COLO668 (cell line): ENCODE measurements at regions not wholly inside any gene's neighbourhood (a gene's known extent, or its start where the extent isn't known, plus 50 kb on each side); places are given as distances from the start of the nearest gene placed in this dataset.
"Not testable (repeated sequence)": the region's sequence is repeated elsewhere in the genome, so short reads cannot be mapped to it uniquely, and the experiment has no call there.

Experiments
- DNase-seq: peaks from one replicate; lab custom pipeline; 2025; ENCODE audit not compliant: unreplicated experiment; lab: John Stamatoyannopoulos, UW

DNA sequence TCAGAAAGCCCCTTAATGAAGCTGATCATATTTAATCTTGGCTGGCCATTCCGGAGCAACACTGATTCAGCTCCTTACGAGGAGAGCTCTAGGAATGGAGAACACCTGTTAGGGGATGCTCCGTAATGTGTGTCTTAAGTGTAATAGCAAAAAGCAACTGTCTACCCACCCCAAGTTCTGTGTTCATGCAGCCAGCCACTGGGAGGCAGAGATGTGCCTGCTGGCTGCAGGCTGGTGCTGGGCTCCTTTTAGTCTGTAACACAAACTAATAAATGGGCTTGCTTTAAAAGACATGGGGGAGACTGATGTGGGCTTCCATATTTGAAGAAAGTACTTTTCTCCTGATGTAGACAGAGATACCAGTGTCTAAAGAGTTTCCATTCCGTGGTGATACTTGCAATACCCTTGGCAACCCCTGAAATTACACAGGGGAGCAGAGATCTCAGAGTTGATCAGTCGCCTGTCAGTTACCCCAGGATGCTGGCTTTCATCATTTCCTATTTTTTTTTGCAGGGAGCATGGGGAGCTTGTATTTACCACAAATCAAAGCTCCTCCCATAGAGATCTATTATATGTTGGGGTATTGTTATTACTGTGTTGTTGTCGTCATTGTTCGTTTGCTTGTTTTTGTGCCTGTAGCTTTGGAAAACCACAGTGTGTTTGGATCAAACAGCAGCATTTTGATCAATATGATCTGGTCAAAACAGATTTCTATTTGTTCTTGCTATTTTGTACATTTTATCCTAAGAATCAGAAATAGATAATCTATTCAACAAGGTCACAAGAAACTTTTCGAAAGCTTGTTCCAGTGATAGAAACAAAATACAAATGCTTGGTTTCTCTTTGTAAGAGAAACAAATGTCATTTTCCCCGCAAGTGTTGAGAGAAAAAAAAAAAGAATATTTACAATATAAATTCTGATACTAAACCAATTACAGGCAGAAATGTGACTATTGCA, 65.8 kb downstream of the MTX3 start:
- DNase-seq: no peak

DNA sequence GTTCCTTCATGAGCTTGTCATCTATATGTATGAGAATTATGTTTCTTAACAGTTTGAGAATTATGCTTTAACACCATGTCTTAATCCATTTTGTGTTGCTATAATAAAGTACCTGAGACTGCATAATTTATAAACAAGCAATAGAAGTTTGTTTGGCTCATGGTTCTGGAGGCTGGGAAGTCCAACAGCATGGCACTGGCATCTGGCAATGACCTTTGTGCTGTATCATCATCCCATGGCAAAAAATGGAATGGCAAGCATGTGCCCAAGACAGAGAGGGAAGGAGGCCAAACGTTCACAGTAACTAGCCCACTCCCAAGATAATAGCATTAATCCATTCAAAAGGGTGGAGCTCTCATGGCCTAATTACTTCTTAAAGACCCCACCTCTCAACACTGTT, 67.6 kb downstream of the MTX3 start:
- no peak for DNase-seq

- no peak for DNase-seq
These were observed 68.4 kb downstream of the MTX3 start for GRCh38 chr5:79922626-79923025.

GRCh38 chr5:79907452-79907851, 83.6 kb downstream of the MTX3 start:
- not testable (repeated sequence) for DNase-seq

DNA sequence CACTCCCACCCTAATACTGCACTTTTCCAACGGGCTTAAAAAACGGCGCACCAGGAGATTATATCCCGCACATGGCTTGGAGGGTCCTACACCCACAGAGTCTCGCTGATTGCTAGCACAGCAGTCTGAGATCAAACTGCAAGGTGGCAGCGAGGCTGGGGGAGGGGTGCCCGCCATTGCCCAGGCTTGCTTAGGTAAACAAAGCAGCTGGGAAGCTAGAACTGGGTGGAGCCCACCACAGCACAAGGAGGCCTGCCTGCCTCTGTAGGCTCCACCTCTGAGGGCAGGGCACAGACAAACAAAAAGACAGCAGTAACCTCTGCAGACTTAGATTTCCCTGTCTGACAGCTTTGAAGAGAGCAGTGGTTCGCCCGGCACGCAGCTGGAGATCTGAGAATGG, 88.5 kb downstream of the MTX3 start:
- DNase-seq: not testable (repeated sequence)

GRCh38 chr5:79901631-79902030, 89.4 kb downstream of the MTX3 start:
- no peak for DNase-seq

GRCh38 chr5:79898611-79899010, 92.5 kb downstream of the MTX3 start:
- no peak for DNase-seq

DNA sequence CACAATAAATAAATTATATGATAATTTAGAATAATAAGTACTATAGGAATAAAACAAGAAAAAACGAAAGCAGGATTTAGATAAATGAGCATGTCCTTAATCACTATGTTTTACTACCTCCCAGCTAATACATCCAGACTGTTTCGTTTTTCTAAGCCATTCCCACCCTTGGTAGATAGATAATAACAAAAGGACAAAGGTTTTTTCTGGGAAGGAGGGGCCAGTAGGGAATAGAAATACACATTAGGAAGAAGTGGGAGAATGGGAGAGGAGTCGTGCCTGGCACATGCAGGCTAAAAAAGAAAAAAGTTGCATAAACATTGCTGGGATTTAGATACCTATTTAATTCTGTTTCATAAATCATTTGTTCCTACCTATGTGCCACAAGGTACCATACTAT, 97.1 kb downstream of the MTX3 start:
- no peak for DNase-seq

DNA sequence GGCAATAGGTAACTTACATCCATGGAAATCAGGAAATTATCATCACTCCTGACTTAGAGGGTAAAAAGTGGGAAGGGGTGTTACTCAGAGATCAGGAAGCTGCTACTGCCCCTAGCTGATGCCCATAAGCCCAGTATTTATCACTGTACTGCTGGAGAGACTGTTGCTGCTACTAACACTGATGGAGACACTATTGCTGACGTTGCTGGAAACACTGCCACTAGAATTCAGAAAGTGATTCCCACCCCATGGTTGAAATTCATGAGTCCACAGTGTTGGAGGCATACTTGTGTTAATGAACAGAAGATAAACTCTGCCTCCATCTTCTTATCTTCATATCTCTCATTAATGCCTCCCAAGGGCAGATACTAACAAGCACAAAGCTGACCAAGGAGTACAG, 97.6 kb downstream of the MTX3 start:
- DNase-seq: no peak

GRCh38 chr5:79890930-79891249, 100.2 kb downstream of the MTX3 start:
- DNase-seq: no peak

- peak; percentile 2 for DNase-seq
These were observed 100.7 kb downstream of the MTX3 start for GRCh38 chr5:79890119-79890929.

GRCh38 chr5:79888643-79889042, 102.4 kb downstream of the MTX3 start:
- DNase-seq: no peak

DNA sequence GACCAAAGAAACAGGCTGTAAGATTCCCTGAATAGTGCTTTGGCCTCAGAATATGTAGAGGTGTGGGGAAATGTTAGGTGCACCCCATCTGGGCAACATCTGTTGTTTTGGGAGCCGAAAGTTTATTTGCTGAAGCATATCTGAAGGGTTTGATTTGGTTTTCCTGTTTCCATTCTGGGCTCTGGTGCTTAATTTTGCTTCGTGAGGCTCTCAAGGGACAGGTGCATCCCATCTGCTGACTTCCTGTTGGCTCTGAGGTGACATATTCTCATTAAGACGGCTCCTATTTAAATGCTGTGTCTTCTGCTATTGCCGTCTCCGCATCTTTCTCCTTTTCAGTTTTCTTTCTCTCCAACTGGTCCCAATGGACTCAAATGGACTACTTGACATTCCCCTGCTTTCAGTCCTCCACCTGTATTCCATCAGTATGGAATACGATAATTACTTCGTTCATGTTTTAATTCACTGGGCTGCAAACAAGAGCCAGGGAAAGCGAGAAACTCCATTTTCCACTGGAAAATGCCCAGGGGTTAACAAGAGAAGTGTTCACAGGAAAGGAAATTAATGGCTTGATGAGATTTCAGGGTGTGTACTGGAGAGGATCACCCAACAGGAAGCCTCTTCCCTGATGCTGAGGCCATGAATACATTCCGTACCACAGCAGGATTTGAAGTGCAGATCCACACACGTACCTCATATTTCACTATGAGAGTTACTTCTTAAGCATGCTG, 104.0 kb downstream of the MTX3 start:
- DNase-seq: peak; percentile 2

DNA sequence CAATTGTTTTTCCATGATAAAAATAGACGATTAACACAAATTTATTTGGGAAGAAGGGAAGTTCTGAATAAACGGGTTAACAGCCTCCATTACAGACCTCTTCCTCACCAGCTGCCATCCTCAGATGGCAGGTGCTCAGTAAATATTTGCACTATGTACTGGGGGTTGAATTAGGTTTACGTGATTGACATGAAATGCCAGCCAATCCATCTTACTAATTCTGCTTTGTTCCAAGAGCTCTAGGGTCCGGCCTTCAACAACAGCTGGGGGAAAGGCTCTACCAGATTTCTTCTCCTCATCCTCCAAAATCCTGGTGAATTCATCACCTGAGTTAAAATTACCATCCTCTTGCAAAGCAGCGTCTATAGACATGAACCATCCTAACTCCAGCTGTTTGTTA, 104.6 kb downstream of the MTX3 start:
- peak; percentile 6 for DNase-seq

DNA sequence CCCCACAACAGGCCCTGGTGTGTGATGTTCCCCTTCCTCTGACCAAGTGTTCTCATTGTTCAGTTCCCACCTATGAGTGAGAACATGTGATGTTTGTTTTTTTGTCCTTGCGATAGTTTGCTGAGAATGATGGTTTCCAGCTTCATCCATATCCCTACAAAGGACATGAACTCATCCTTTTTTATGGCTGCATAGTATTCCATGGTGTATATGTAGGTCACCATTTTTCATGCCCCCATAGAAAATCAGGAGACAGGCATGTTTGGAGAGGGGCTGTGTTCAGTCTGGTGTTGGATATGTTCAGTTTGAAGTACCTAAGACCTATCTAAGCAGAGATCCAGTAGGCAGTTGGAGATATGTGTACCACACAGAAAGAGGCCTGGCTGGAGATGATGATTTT, 111.2 kb downstream of the MTX3 start:
- DNase-seq: not testable (repeated sequence)

GRCh38 chr5:79878721-79879336, 112.2 kb downstream of the MTX3 start:
- peak; percentile 1 for DNase-seq

- no peak for DNase-seq
These were observed 112.9 kb downstream of the MTX3 start for GRCh38 chr5:79878136-79878679.

GRCh38 chr5:79876456-79876855, 114.6 kb downstream of the MTX3 start:
- DNase-seq: no peak

- DNase-seq: no peak
These were observed 115.8 kb downstream of the MTX3 start for GRCh38 chr5:79875230-79875629.

DNA sequence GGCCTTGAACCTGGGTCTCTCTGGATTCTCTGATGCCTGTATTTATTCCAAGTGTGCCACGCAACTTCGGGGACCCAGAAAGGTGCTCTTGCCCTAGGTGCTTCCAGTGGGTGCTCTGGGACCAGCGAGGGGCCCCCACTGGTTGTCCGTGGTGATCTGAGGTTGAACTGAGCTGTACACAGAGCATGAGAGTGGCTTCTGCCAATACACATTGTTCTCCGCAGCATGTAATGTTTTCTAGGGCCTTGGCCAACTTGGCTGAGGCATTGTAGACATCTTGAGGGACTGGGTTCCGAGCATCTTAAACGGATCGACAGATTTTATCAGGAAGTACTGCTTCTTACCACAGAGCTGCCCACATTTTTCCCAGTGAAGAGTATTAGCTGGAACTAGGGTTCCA, 117.9 kb downstream of the MTX3 start:
- DNase-seq: no peak

- no peak for DNase-seq
These were observed 118.8 kb downstream of the MTX3 start for GRCh38 chr5:79872291-79872690.
